ENCODE measurements at regions not wholly inside any gene's neighbourhood (a gene's known extent, or its start where the extent isn't known, plus 50 kb on each side); places are given as distances from the start of the nearest gene placed in this dataset.

- no peak for TF ChIP-seq CTCF (IDR thresholded peaks at IDR 0.05)
- TF ChIP-seq TP53 (CRISPR knock-in tag; IDR thresholded peaks at IDR 0.05): no peak
- TF ChIP-seq EMX1 (CRISPR knock-in tag; IDR thresholded peaks at IDR 0.05): no peak
- TF ChIP-seq SMAD3 (CRISPR knock-in tag; IDR thresholded peaks at IDR 0.05; ENCODE audit: borderline replicate concordance): no peak
- no peak for TF ChIP-seq MAX (CRISPR knock-in tag; IDR thresholded peaks at IDR 0.05)
These were observed 402.1 kb downstream of the KIF16B start for GRCh38 chr20:16171180-16171579.
